GM12878 (cell line): ENCODE measurements at regions not wholly inside any gene's neighbourhood (a gene's known extent, or its start where the extent isn't known, plus 50 kb on each side); places are given as distances from the start of the nearest gene placed in this dataset.

Source experiments
- ATAC-seq: fragments of 200-7000 bp; cut with Tn5 transposase; 3 replicates; pipeline ENCODE4 v1.9.1; 2020; ENCODE audit warnings: mild to moderate bottlenecking, moderate library complexity
- BruUV-seq: library from RNA; stranded (reverse); fragments of 400-500 nt; replicated peaks from 2 replicates; lab custom pipeline; 2021; lab: Mats Ljungman, UMichigan
- CTCF ChIA-PET: fragments of 300-600 bp; sonication (Branson Sonifier 250); formaldehyde crosslinking; extraction: SDS; loops from one replicate; lab custom pipeline; 2021; ENCODE audit warnings: inconsistent platforms; lab: Yijun Ruan, JAX
- POLR2A ChIA-PET: fragments of 350-600 bp; formaldehyde crosslinking; extraction: SDS; loops from one replicate; lab custom pipeline; 2021; ENCODE audit warnings: inconsistent platforms; lab: Charles Lee
- RAD21 ChIA-PET: fragments of 300-600 bp; sonication (Branson Sonifier 250); formaldehyde crosslinking; loops from one replicate; lab custom pipeline; 2023; ENCODE audit warnings: antibody characterized with exemption; ENCODE audit not compliant: unreplicated experiment; lab: Charles Lee
- SMC1A ChIA-PET: fragments of 300-600 bp; sonication (Branson Sonifier 250); formaldehyde crosslinking; loops from one replicate; lab custom pipeline; 2023; ENCODE audit not compliant: unreplicated experiment, uncharacterized antibody; lab: Charles Lee
- DNase-seq: peaks from one replicate; pipeline ENCODE4 v3.0.0-alpha.2; 2011; ENCODE audit warnings: low read depth, low spot score
- FAIRE-seq: peaks from 3 replicates; lab custom pipeline; 2011; peaks lifted over from hg19 to GRCh38; lab: Jason Lieb, UNC
- H2AFZ ChIP-seq: 2 replicates; pipeline ENCODE4 v1.6.0; 2011; ENCODE audit warnings: low read depth, low read length, control low read depth; ENCODE audit not compliant: control insufficient read depth
- H3K27ac ChIP-seq: 2 replicates; pipeline ENCODE4 v1.5.1; 2011; ENCODE audit warnings: control low read depth; ENCODE audit not compliant: control insufficient read depth, insufficient read depth
- H3K27me3 ChIP-seq, 2 experiments: replicated peaks in 1 of 2; 2 replicates each; pipeline versions ENCODE4 v1.6.0 to v1.6.1; 2011; ENCODE audit warnings: low read length in 1 of 2; ENCODE audit not compliant: control insufficient read depth in 2 of 2, insufficient read depth in 2 of 2
- H3K36me3 ChIP-seq, 2 experiments: 2 replicates each; pipeline ENCODE4 v1.5.1; 2011; ENCODE audit warnings: low read length in 1 of 2; ENCODE audit not compliant: control insufficient read depth in 2 of 2, insufficient read depth in 2 of 2
- H3K4me1 ChIP-seq: 2 replicates; pipeline ENCODE4 v1.6.1; 2011; ENCODE audit warnings: mild to moderate bottlenecking, low read length, moderate library complexity, mixed read lengths; ENCODE audit not compliant: control insufficient read depth, insufficient read depth
- H3K4me2 ChIP-seq: 2 replicates; pipeline ENCODE4 v1.6.0; 2011; ENCODE audit warnings: control low read depth; ENCODE audit not compliant: control insufficient read depth, insufficient read depth
- H3K4me3 ChIP-seq: fragments of 200-600 bp; sonication (generic); 2 replicates; pipeline ENCODE4 v1.5.1; 2016
- H3K79me2 ChIP-seq: 2 replicates; pipeline ENCODE4 v1.6.0; 2011; ENCODE audit warnings: low read length; ENCODE audit not compliant: control insufficient read depth, insufficient read depth
- H3K9ac ChIP-seq: 2 replicates; pipeline ENCODE4 v1.8.0; 2011; ENCODE audit warnings: low read length, control low read depth, mixed read lengths; ENCODE audit not compliant: control insufficient read depth, insufficient read depth
- H3K9me3 ChIP-seq: replicated peaks from 3 replicates; pipeline ENCODE4 v1.5.1; 2011; ENCODE audit warnings: mild to moderate bottlenecking, low read length; ENCODE audit not compliant: control insufficient read depth, insufficient read depth
- H4K20me1 ChIP-seq: 2 replicates; pipeline ENCODE4 v1.6.0; 2011; ENCODE audit not compliant: control insufficient read depth, insufficient read depth
- CHD2 ChIP-seq: IDR thresholded peaks from 2 replicates; pipeline ENCODE4 v1.6.1; 2011; ENCODE audit warnings: low read depth, low read length, improper control_type of control experiment, borderline replicate concordance
- EP300 ChIP-seq, 2 experiments: fragments of 150-350 bp in 1 of 2; IDR thresholded peaks; 2 replicates each; pipeline ENCODE4 v1.6.1; 2011 to 2012; ENCODE audit warnings: low read depth in 2 of 2, low read length in 2 of 2, borderline replicate concordance in 1 of 2, improper control_type of control experiment in 1 of 2, inconsistent platforms in 1 of 2; ENCODE audit not compliant: control insufficient read depth in 1 of 2
- FOS ChIP-seq: IDR thresholded peaks from 3 replicates; pipeline ENCODE4 v1.6.1; 2011; ENCODE audit warnings: borderline replicate concordance; ENCODE audit not compliant: insufficient read length; ENCODE audit errors: extremely low read depth
- NRF1 ChIP-seq: conservative IDR thresholded peaks from 2 replicates; pipeline ENCODE4 v1.6.1; 2011; ENCODE audit warnings: mild to moderate bottlenecking, low read depth, low read length, improper control_type of control experiment
- SIN3A ChIP-seq: IDR thresholded peaks from 2 replicates; pipeline ENCODE4 v1.6.1; 2012; ENCODE audit warnings: low read depth, low read length, improper control_type of control experiment
- TCF3 ChIP-seq: IDR thresholded peaks from 2 replicates; pipeline ENCODE4 v1.6.1; 2012; ENCODE audit warnings: low read depth, mild to moderate bottlenecking, low read length, borderline replicate concordance; ENCODE audit not compliant: insufficient read depth
- ZZZ3 ChIP-seq: IDR thresholded peaks from 2 replicates; pipeline ENCODE4 v1.6.1; 2011; ENCODE audit warnings: low read depth; ENCODE audit not compliant: control insufficient read depth, insufficient read length
- WGBS: methylation state at CpG from one replicate; pipeline ENCODE4 v1.1.6; 2016; ENCODE audit warnings: low lambda C conversion rate; ENCODE audit not compliant: insufficient replicate concordance, insufficient coverage; ENCODE audit errors: missing lambda C conversion rate; 5-methylcytosine and 5-hydroxymethylcytosine counted together
- in situ Hi-C: fragments of 300-500 bp; cut with MboI; formaldehyde crosslinking; loops from 9 replicates; pipeline ENCODE4 v1.14.3; 2018; ENCODE audit warnings: mixed read lengths
- intact Hi-C: fragments of 100-400 bp; cut with micrococcal nuclease; formaldehyde crosslinking; loops from one replicate; pipeline ENCODE4 v1.14.2; 2022; ENCODE audit not compliant: unreplicated experiment

GRCh38 chr4:74613266-74613665, 168.3 kb downstream of the AREG start (continued):
- TF ChIP-seq EP300 (IDR thresholded peaks at IDR 0.05; ENCODE audit: borderline replicate concordance in 1 of 2, control insufficient read depth in 1 of 2, low read depth in 2 of 2, low read length in 2 of 2), result no peak

DNA sequence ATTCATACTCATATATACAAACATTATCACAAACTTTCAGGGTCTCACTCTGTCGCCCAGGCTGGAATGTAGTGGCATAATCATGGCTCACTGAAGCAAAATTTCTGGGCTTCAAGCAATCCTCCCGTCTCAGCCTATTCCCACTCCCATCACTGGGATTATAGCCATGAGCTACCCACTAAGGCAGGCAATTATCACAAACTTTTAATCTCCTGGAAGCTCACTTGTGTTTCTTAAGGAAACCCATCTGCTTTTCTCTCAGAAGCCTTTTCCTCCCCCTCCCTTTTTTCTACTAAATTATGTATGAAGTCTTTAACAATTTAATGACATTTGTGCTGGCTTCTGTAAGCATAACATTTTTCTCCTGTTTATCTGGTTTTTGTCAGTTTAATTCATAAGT, 170.5 kb downstream of the AREG start:
- Histone ChIP-seq H3K4me1 (no peaks in the 10 kb centered on the region), H3K9ac (no peak overlapping the region), H3K27ac (no peak overlapping the region), H2AFZ (no peak overlapping the region), H3K79me2 (no peaks in the 10 kb centered on the region), H3K36me3 (no peaks in the 10 kb centered on the region), H3K4me3 (no peak overlapping the region), H3K4me2 (no peak overlapping the region), H3K9me3 (no peaks in the 10 kb centered on the region), H4K20me1 (no peaks in the 10 kb centered on the region), H3K27me3 (peaks cover 0 to 1% of the 10 kb centered on the region in 2 experiments; a peak in 1 of 4 replicates)
- DNase-seq (no peak), ATAC-seq (no peak), FAIRE-seq (no peak)
- ChIA-PET RAD21 (no interaction called here), CTCF (no interaction called here), SMC1A (interaction anchor here (0.6 to 1.7 kb wide), 3 partner anchors 13 to 245 kb away, joined by 3 to 4 read pairs (median 3); no protein-coding TSS in a partner anchor), POLR2A (no interaction called here)
- 53% methylated on average over 2 of the region's 2 CpGs for WGBS
- intact Hi-C loops, result no loop called here
- in situ Hi-C loops, result no loop called here
- TF ChIP-seq ZZZ3, result no peak
- TF ChIP-seq FOS, result no peak
- TF ChIP-seq CHD2, result no peak
- no TSS peak for BruUV-seq

DNA sequence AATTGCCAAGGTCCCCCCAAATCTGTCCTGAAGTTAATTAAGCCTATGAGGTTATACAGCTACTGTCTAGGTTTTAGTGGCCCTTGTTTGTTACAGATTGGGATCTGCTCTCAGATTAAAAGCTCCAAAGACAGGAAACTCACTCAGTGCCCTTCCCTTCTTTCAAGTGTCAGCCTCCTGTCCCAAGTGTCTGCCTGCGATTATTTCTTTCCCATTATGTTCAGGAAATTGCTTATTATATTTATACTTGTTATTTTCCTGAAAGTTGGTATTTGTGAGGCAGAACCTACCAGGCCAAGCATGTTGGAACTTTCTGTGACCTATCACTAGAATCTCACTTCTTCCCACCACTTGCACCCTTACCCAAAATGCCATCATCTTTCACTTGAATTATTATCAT, 173.2 kb downstream of the AREG start:
- Histone ChIP-seq H3K4me3 (no peak overlapping the region), H3K27ac (no peak overlapping the region), H3K27me3 (peaks cover 0 to 1% of the 10 kb centered on the region in 2 experiments; a peak in 1 of 4 replicates), H3K9me3 (no peaks in the 10 kb centered on the region), H2AFZ (no peak overlapping the region), H3K4me2 (no peak overlapping the region), H3K9ac (no peak overlapping the region), H3K36me3 (no peaks in the 10 kb centered on the region), H3K4me1 (no peaks in the 10 kb centered on the region), H3K79me2 (no peaks in the 10 kb centered on the region), H4K20me1 (no peaks in the 10 kb centered on the region)
- intact Hi-C loops (no loop called here), in situ Hi-C loops (no loop called here)
- DNase-seq, result no peak
- ChIA-PET RAD21 (interaction anchor here (1.1 kb wide), 1 partner anchor 53 kb away, joined by 3 read pairs; no protein-coding TSS in a partner anchor), POLR2A (no interaction called here), SMC1A (interaction anchor here (0.7 kb wide), 1 partner anchor 241 kb away, joined by 3 read pairs; no protein-coding TSS in a partner anchor), CTCF (interaction anchor here (1.0 to 1.7 kb wide), 2 partner anchors 12 to 242 kb away, joined by 3 to 5 read pairs; no protein-coding TSS in a partner anchor)
- no peak for TF ChIP-seq SIN3A
- TF ChIP-seq NRF1, result no peak
- TF ChIP-seq TCF3, result no peak
- no TSS peak for BruUV-seq
- no peak for FAIRE-seq
- WGBS, result 15% methylated on average over 1 of the region's 1 CpG
- no peak for ATAC-seq
